NCI-H1092 (cell line): ENCODE measurements at regions not wholly inside any gene's neighbourhood (a gene's known extent, or its start where the extent isn't known, plus 50 kb on each side); places are given as distances from the start of the nearest gene placed in this dataset.
"Not testable (repeated sequence)": the region's sequence is repeated elsewhere in the genome, so short reads cannot be mapped to it uniquely, and the experiment has no call there.

Experiments
- DNase-seq: peaks from one replicate; lab custom pipeline; 2025; lab: John Stamatoyannopoulos, UW

DNA sequence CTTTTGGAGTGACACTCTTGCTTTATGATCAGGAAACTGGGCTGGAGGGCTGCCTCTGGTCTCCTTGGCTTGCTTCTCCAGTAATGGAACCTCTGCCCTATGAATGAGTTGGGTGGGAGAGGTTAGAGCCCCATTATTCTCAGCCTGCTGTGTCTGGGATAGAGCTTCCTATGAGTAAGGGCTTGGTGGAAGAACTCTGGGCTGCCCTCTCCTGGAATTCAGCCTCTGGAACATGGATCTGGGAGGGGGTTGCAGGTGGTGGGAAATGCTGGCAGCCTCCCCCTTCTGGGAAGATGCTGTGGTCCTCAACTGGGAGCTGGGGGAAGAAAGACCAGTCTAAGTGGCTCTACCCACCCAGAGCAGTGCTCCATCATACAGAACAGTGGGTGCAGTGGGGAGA, 81.8 kb upstream of the SYN3 start:
- no peak for DNase-seq

DNA sequence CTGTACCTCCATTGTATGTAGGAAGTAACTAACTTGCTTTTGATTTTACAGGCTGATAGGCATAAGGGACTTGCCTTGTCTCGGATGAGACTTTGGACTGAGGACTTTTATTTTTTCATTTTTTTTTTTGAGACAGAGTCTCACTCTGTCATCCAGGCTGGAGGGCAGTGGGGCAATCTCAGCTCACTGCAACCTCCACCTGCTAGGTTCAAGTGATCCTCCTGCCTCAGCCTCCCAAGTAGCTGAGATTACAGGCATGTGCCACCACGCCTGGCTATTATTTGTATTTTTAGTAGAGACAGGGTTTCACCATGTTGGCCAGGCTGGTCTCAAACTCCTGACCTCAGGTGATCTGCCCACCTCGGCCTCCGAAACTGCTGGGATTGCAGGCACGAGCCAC, 80.2 kb upstream of the SYN3 start:
- DNase-seq: not testable (repeated sequence)

DNA sequence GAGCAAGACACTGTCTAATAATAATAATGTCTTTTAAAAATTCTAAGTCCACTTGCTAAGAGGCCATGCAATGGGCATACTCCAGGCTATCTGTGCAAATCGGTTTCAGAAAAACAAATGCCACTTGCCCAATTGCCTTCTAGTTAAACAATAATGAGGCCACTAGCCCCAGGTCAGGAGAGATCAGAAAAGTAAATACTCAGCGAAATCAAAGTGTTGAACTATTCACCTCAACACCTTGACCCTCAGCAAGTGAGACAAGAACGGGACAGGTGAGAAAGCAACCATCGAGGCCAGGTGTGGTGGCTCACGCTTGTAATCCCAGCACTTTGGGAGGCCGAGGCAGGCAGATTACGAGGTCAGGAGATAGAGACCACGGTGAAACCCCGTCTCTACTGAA, 72.3 kb upstream of the SYN3 start:
- no peak for DNase-seq

DNA sequence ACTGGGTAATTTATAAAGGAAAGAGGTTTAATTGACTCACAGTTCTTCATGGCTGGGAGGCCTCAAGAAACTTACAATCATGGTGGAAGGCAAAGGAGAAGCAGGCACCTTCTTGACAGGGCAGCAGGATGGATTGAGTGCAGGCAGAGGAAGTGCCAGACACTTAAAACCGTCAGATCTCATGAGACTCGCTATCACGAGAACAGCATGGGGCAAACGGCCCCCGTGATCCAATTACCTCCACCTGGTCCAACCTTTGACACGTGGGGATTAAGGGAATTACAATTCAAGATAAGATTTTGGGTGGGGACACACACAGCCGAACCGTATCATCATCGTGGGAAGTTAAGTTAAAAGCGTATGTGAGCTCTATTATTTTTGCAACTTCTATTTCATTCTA, 71.4 kb upstream of the SYN3 start:
- no peak for DNase-seq

DNA sequence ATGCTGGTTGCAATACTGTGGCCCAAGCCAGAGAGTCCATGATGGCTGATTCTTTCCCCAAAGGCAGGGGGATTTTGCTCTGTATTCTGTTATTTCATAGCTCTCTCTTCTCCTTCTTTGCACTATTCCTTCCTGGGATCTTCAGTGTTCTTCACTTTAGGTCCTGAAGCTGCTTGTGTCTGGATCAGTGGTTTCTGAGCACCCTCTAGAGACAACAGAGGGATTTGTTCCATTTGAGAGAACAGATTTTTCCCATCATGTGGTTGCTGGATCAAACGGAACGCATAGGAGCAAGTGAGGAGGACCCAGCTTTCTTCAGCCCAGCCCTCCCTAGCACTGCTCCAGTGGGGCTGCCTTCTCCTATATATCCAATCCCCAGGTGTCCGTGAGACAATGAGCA, 68.7 kb upstream of the SYN3 start:
- DNase-seq: peak; percentile 15

DNA sequence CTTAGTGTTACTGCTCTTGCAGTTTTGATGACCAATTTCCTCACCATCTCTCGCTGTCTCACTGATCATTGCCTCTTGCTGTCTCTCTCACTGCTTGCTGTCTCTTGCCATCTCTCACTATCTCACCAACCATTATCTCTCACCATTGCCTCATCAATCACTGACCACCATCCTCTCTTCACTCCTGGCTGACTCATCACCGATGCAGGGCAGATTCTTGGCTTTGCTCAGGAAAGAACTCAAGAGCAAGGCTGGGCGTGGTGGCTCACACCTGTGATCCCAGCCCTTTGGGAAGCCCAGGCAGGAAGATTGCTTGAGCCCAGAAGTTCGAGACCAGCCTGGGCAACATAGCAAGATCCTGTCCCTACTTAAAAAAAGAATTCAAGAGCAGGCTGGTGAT, 66.3 kb upstream of the SYN3 start:
- DNase-seq: no peak

DNA sequence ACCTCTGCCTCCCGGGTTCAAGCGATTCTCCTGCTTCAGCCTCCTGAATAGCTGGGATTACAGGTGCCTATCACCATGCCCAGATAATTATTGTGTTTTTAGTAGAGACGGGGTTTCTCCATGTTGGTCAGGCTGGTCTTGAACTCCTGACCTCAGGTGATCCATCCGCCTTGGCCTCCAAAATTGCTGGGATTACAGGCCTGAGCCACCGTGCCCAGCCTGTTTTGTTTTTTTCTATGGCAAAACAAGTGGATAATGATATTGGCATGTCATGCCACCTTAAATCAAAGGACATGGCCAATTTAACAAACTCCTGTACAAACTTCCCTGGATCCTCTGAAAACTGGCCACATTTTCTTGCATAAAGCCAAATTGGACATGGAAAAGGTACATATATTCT, 64.3 kb upstream of the SYN3 start:
- DNase-seq: not testable (repeated sequence)

DNA sequence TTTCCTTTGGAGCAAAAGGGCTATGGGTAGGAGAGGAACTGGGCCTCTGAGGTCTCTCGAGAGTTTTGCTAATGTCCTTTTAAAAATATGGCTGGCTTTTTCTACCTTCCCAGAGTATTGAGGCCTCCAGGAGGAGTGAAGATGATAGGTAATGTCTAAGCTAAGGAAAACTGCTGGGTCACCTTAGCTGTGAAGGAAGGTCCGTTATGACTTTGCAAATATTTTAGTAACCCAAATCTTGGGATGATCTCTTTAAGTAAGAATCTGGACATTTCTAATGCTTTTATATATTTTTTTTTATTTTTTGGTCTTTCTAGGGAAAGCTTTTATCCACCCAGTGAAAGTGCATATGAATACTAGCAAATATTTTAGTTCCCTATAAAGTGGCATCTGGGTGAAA, 60.9 kb upstream of the SYN3 start:
- no peak for DNase-seq

DNA sequence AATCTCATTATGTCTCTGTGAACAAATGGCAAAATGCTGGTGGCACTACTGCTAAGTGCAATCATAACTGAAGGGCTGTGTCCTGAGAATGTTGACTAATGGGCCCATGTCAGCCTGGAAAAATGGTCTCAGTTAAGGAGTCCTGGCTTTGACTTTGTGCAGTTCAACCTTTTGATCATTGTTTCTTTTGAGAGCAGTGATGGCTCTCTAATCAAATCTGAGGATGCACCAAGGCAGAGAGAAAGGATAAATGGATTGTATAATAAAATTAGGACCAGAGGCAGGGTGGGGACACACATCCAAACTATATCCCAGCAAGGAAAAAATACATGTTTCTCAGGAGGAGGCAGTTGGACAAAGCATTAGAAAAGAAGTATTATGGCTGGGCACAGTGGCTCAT, 59.6 kb upstream of the SYN3 start:
- DNase-seq: no peak

DNA sequence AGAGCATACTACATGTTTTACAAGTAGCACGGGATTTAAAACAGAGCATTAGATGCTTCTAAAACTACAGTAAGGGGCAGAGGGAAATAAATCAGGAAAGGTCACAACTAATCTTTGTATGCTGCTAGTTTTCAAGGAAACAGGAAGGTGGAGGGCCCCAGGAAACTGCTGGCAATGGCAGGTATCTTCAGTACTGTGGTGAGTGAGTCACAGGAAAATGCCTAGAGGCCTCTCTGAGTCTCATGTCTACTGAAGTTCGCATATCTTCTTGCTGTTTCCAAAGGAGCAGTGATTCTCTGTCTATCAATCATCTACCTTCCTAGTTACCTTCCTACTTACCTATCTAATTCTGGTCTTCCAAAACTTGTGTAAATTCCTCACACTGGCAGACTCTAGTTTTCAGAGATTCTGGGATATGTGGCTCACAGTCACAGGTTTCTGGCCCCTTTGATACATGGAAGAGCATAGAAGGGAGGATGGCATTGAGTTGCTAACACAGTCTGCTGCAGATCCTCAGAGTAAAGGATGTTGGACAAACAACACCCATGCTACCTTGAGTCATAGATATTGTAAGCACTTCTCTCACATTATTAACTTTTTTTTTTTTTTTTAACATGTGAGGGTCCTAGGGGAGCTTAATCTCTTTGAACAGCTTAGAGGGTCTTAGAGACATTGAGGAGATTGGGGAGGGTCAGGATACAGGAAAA, 58.8 kb upstream of the SYN3 start:
- DNase-seq: no peak

DNA sequence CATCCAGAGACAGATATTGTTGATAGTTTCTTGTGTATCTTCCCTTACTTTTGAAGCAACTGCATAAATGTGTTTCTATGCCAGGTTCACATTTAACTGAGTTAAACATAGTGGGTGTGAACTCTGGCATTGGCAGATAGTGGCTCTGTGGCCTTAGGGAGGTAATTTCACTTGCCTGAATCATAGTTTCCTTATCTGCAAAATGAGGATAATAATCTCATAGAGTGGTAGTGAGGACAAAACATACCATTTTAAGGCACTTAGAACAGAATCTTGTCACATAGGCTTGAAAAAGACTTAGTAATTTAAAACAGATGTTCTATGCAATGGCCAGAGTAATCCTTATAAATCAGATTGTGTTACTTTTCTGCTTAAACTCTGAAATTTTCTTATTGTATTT, 56.4 kb upstream of the SYN3 start:
- no peak for DNase-seq

DNA sequence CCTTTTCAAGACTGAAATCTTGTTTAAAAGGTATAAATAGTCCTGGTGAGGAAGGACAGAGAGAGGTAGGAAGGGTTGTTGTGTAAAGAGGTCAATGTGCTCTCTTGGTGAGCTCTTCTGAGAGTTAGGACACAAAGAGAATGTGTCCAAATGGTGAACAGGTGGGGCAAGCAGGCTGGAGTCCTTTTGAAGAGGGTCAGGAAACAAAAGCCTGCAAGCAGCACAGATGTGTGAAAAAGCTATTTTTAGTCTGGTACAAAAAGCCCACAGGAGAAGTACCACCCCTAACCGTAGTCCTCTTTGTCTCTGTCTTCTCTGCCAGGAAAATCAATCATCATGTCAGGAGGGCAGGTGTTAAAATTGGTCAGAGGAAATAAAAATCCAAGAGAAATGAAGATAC, 54.4 kb upstream of the SYN3 start:
- peak; percentile 79 for DNase-seq

DNA sequence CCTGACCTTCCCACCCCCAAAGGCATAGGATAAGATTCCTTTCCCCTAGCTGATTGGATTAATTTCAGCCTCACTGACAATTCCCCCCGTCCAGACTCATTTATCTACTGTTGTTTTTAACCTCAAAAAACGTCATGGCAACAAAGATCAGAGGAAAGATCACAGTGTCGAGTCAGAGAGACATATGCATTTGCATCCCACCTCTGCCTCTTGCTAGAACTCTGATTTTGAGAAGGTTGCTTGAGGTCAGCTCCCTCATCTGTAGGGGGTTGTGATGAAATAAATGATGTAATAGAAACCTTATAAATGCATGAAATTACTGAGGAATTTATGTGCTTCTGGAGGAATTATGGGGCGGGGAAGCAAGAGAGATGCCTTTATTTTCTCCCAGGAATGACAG, 53.3 kb upstream of the SYN3 start:
- DNase-seq: no peak

DNA sequence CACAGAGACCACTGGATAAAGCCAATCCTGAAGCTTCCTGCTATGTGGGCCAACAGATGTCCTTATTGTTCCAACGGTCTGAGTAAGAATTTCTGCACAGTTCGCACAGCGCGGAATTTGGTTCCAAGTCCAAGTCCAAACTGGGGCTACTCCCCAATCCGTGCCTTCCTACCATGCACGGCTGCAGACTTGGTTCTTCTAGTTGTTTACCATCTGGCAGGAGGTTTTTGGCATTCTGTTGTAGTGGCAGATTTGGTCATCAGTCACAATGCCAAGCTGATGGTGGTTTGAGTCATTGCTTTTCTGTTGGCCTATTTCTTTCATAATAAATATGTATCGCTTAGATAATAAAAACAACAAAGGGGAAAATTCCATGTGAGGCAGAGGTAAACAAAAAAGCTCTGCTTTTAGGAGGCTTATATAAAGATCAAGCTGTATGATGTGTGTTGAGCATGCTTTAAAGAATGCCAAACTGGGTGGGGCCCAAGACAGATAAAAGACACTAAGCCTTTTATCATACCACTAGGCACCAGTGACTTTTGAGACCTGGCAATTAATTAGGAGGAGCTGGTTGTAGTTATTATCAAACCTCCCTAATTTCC, 52.5 kb upstream of the SYN3 start:
- no peak for DNase-seq

DNA sequence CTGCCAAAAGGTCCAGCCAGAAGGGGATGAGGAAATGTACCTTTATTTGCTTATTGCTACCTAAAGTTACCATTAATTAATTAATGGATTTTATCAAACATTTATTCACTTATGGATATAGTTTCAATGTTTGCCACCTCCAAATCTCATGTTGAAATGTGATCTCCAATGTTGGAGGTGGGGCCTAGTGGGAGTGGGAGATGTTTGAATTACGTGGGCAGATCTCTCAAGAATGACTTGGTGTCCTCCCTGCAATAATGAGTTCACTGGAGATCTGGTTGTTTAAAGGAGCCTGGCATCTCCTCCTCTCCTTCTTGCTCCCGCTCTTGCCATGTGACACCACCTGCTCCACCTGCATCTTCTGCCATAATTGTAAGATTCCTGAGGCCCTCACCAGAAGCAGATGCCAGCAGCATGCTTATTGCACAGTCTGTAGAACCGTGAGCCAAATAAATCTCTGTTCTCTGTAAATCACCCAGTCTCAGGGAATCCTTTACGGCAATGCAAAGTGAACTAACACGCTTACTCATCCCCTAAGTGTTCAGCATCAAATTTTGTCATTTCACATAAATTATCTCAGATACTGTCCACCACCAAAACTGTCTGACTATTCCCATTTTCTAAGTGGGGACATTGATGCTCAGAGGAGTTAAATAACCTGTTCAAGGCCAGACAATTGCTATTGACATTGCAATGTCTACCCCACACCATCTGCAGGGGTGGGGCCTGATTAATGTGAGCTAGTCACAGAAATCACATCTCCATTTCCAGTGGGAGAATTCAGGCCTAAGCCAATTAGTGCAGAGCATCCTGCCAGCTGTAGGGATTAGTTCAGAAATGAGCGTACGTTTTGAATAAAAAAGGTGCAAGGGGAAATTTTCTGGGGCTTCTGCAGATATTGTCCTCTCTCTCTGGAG, 51.6 kb upstream of the SYN3 start:
- no peak for DNase-seq

DNA sequence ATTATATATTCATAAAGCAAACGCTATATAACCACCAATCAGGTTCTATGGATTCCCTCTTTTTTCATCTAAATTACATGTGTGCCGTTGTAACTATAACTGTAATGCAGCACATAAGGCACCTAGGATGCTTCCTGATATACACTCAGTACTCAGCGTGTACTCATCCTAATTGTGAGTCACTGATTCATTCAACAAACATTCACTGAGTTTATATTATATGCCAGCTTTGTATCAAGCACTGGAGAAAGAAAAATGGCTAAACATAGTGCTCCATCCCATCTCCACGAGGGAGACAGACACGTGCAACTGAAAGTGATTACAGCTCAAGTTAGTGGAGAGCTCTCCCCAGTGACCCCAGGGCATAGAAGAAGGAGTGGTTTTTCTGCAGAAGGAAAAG, 49.9 kb upstream of the SYN3 start:
- DNase-seq: no peak
